GM04503 (cell line): ENCODE measurements at regions not wholly inside any gene's neighbourhood (a gene's known extent, or its start where the extent isn't known, plus 50 kb on each side); places are given as distances from the start of the nearest gene placed in this dataset.
"Not testable (repeated sequence)": the region's sequence is repeated elsewhere in the genome, so short reads cannot be mapped to it uniquely, and the experiment has no call there.

Source experiments
- DNase-seq: peaks from one replicate; pipeline ENCODE4 v3.0.0-alpha.2; 2012; ENCODE audit warnings: low read depth

- no peak for DNase-seq
Measured at GRCh38 chr20:46785958-46786357, 76.5 kb downstream of the SLC2A10 start.

DNA sequence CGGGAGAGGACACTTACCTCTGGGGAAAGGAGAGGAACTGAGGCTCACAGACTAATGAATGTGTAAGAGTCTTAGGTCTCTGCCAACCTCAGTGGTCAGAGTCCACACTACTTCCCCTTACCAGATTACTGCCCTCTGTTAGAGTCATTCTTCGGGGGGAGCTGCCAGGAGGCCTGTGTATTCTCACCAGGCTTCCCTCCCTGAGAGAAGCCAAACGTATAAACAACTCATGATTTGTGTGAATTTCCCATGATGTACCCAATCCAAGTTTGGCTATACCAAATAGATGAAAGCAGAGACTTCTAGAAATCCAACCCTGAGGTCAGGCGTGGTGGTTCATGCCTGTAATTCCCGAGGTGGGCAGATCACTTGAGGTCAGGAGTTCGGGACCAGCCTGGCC, 77.1 kb downstream of the SLC2A10 start:
- DNase-seq = no peak

GRCh38 chr20:46787991-46788762, 78.7 kb downstream of the SLC2A10 start:
- DNase-seq = no peak

- not testable (repeated sequence) for DNase-seq
Measured at GRCh38 chr20:46788763-46789091, 79.3 kb downstream of the SLC2A10 start.

DNA sequence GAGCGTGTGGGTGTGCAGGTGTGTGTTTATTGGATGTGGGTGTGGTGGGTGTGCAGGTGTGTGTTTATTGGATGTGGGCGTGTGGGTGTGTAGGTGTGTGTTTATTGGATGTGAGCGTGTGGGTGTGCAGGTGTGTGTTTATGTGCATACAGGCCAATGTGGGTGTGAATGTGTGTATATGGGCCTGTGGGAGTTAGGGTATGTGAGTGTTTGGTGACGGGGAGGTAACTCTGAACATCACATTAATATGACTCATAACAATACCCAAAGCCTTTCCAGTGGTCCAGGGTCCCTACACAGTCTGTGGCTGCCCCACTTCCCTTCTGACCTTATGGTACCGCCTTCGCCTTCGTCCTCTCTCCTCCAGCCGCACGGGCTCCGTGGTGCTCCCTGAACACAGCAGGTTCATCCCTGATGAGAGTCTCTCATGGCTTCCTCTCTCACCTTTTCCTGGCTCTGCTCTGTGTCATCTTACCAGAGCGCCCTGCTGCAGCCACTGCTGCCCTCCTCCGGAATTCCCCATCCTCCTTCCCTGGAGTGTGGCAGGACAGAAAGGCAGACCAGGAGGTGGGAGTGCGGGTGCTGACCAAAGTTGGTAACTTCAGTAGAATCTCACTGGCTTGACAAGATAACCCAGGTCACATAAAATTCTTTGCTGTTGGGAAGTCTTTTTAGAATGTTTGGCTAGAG, 80.0 kb downstream of the SLC2A10 start:
- no peak for DNase-seq

DNA sequence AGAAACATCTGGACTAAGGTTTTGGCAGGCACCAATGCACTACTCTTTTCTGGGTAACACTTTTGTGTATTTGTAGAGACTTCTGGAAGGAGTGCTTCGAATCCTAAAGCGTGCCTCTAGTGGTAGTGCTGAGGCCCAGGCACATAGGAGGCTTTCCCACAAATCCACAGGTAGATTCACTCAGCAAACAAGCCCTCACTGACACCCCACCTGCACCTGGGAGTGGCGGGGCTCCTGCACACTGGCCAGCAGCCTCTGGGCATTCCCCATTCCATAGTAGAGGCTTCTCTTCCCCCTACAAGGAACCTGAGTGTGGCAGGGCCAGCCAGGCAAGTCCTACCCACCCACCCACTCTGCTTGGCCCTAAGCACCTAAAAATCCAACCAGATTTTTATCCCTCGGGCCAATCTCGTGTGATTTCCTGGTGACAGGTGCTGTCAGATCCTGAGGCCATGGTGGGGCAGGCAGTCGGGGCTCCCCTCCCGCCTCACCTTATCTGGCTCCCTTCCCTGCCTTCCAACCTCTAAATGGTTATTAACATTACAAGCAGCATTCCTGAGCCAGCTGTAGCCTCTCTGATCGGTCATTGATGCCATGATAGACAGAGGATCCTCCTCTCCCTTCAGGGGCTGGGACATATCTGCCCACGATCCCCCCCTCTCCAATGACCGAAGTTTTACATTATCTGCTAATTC, 82.4 kb downstream of the SLC2A10 start:
- no peak for DNase-seq

DNA sequence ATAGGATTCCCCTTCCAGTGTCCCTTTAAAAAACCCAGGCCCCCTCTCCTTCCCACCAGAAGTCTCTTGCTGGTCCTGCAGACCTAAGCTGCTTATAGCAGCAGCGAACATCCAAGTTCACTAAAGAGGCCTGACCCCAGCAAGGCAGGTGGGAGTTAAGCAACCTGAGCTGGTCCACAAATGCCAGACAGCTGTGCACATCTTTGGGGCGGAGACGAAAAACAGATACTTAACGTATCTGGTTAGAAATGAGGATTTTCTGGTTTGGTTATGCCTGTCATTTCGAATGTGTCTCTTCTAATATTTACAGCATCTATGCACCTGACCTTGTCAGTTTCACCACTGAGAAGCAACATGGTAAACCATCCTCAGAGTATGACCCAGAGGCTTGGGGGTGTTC, 87.8 kb downstream of the SLC2A10 start:
- DNase-seq = no peak

DNA sequence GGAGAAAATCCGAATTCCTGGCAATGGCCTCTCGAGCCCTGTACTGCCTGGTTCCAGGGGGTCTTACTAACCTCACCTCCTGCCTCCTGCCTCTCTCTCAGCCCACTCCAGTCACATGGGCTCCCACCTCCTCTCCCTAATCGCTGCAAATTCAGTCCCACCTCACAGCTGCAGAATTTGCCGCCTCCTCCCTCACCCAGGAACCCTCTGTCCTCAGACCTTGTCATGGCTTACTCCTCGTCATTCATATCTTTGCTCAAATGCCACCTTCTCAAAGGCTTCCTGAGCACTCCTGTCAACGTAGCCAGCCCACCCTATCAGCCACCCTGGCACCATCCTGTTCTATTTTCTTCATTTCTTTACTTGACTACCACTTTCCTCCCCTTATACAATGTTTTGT, 89.0 kb downstream of the SLC2A10 start:
- DNase-seq = no peak

GRCh38 chr20:46799781-46800408, 90.4 kb downstream of the SLC2A10 start:
- no peak for DNase-seq

GRCh38 chr20:46800409-46800804, 91.0 kb downstream of the SLC2A10 start:
- DNase-seq = no peak

GRCh38 chr20:46801003-46801702, 91.7 kb downstream of the SLC2A10 start:
- DNase-seq = no peak

DNA sequence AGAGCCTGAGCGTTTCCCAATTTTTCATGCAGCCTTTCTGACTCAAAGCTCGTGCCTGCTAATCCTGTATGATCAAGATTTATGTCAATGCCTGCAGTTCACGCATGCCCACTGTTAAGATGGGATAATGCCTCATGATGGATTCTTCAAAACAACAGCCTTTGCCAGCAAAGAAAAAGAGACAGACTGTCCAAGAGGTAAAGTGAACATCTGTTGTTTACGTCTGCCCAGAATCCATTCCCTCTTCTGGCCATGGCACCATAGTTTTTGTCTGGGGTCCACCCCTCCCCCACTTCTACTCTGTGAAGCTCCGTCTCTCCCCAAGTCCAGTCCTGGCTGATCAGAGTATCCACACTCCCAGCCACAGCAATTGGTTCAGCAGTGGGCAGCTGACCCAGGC, 91.9 kb upstream of the EYA2 start:
- DNase-seq = no peak

- no peak for DNase-seq
Measured at GRCh38 chr20:46803123-46804020, 91.3 kb upstream of the EYA2 start.

GRCh38 chr20:46804126-46804525, 90.5 kb upstream of the EYA2 start:
- DNase-seq = no peak

- DNase-seq = no peak
Measured at GRCh38 chr20:46805836-46806235, 88.8 kb upstream of the EYA2 start.

DNA sequence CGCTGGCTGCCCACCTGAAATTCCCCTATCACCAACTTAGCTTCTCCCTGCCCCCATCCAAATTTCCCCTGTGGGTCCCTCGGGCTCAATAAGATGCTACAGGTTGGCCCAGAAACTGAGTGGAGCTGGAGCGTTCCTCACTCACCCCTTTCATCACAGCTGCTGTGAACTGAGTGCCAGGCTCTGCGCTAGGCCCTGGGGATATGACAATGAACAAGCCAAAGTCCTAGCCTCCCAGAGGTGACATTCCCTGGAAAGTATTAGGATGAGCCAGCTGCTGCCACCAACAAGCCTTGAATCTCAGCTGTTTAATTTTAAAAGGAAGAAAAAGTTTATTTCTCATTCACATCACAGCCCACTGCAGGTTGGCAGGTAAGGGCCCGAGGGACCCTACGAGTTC, 86.6 kb upstream of the EYA2 start:
- no peak for DNase-seq

DNA sequence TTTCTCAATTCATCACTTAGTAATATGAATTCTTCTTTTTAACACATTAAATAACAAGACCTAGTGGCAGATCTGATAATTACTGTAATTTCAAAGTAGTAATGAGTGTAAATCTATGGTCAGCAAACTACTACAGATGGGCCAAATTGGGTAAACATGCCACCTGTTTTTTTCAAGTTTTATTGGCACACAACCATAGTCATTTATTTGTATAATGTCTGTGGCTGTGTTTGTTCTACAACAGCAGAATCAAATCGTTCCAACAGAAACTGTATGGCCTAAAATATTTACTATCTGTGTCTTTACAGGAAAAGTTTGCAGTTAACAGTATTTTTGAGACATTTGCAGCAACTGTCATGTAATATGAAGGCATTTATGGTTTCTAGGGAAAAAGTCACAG, 86.1 kb upstream of the EYA2 start:
- no peak for DNase-seq

GRCh38 chr20:46809706-46810360, 84.8 kb upstream of the EYA2 start:
- no peak for DNase-seq

DNA sequence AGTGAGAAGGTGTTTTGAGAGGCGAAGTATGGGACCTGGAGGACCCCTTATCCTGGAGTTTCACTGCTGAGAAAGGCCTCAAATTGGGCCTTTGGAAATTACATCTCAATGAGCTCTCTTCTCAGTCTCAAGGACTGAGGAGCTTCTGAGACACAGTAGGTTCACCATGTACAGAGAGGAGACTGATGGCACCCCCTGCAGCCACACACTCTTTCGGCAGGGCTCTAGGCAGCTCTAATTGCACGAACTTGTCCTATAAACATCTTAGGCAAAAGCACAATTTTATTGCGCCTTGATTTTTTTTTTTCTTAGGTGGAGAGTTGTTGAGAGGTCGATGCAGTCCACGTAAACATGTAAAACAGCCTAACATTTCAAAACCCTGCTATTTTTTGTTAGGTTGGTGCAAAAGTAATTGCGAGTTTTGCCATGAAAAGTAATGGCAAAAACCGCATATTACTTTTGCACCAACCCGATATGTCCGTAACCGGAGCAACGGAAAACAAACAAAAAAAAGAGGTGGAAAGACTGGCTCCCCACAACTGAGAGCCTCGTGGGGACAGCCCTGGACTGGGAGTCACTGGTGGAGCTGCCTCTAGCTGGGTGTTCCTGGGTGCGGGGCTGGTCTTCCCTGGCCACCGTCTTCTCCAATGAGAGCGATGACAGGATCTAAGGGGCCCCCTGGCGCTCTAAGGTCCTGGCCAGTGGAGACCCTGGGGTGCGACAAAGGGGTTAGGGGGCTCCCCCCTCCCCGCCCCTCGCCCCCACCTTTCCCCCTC, 84.0 kb upstream of the EYA2 start:
- no peak for DNase-seq
